Neural crest cell (in vitro differentiated cells): ENCODE measurements at regions not wholly inside any gene's neighbourhood (a gene's known extent, or its start where the extent isn't known, plus 50 kb on each side); places are given as distances from the start of the nearest gene placed in this dataset.
"Not testable (repeated sequence)": the region's sequence is repeated elsewhere in the genome, so short reads cannot be mapped to it uniquely, and the experiment has no call there.

Experiments
- DNase-seq: peaks from one replicate; pipeline ENCODE4 v3.0.0; 2021; ENCODE audit warnings: low read depth, mixed read lengths, low spot score
- H3K27ac Mint-ChIP-seq: one replicate; pipeline ENCODE4 v1.8.0; 2021; ENCODE audit warnings: mild to moderate bottlenecking, mixed read lengths; ENCODE audit not compliant: unreplicated experiment
- H3K27me3 Mint-ChIP-seq: 2 replicates; pipeline ENCODE4 v1.8.0; 2021; ENCODE audit warnings: low read depth, mild to moderate bottlenecking, mixed read lengths
- H3K36me3 Mint-ChIP-seq: 2 replicates; pipeline ENCODE4 v1.8.0; 2021; ENCODE audit warnings: low read depth, mild to moderate bottlenecking, mixed read lengths
- H3K4me1 Mint-ChIP-seq: 2 replicates; pipeline ENCODE4 v1.8.0; 2021; ENCODE audit warnings: mixed read lengths
- H3K4me3 Mint-ChIP-seq: one replicate; pipeline ENCODE4 v1.8.0; 2021; ENCODE audit warnings: mild to moderate bottlenecking, mixed read lengths
- H3K9me3 Mint-ChIP-seq: 2 replicates; pipeline ENCODE4 v1.8.0; 2021; ENCODE audit warnings: mixed read lengths
- CTCF ChIP-seq: fragments of 200-600 bp; sonication (generic); conservative IDR thresholded peaks from 2 replicates; pipeline ENCODE4 v1.5.0; 2021; ENCODE audit warnings: antibody characterized with exemption, mild to moderate bottlenecking

GRCh38 chr18:72973841-72974240 lies 106.1 kb upstream of the NETO1 start:
- Mint-ChIP-seq H3K4me1 (no peaks in the 10 kb centered on the region), H3K27me3 (no peaks in the 10 kb centered on the region), H3K36me3 (no peaks in the 10 kb centered on the region), H3K9me3 (peaks cover 4% of the 10 kb centered on the region), H3K27ac (no peak overlapping the region), H3K4me3 (no peak overlapping the region)
- no peak for TF ChIP-seq CTCF
- DNase-seq = no peak

- no peaks in the 10 kb centered on the region for H3K9me3 Mint-ChIP-seq
- no peak for DNase-seq
- H3K36me3 Mint-ChIP-seq = no peaks in the 10 kb centered on the region
- H3K27me3 Mint-ChIP-seq = peaks cover 3% of the 10 kb centered on the region
- H3K4me1 Mint-ChIP-seq = no peaks in the 10 kb centered on the region
- no peak overlapping the region for H3K4me3 Mint-ChIP-seq
- no peak for TF ChIP-seq CTCF
- H3K27ac Mint-ChIP-seq = no peak overlapping the region
Observed at GRCh38 chr18:72965616-72966015, 97.8 kb upstream of the NETO1 start.

- H3K9me3 Mint-ChIP-seq = peaks cover 16% of the 10 kb centered on the region
- H3K4me3 Mint-ChIP-seq, H3K27ac Mint-ChIP-seq, H3K27me3 Mint-ChIP-seq, H3K4me1 Mint-ChIP-seq, DNase-seq, H3K36me3 Mint-ChIP-seq: not testable (repeated sequence)
Observed at GRCh38 chr18:72958195-72958594, 90.4 kb upstream of the NETO1 start.

DNA sequence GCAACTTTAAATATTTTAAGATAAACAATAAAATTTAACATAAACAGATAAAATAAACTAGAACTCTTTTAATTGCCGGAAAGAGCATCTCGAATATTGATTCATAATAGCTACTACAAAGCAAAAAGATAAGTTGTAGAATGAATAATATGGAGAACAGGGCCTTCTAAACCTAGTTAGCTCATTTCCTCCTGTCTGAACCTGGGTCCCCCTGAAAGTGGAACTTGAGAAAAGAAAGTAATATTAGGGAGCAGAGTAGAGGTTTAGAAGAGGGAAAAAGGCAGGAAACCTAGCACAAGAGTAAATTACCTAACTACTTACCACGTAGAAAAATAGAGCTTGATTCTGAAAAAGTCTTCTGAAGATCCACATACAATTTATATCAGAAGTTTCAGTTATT lies 80.7 kb upstream of the NETO1 start:
- Mint-ChIP-seq H3K9me3 (no peaks in the 10 kb centered on the region), H3K36me3 (no peaks in the 10 kb centered on the region), H3K27me3 (no peaks in the 10 kb centered on the region), H3K4me3 (no peak overlapping the region), H3K27ac (no peak overlapping the region), H3K4me1 (no peaks in the 10 kb centered on the region)
- no peak for DNase-seq
- TF ChIP-seq CTCF = no peak

DNA sequence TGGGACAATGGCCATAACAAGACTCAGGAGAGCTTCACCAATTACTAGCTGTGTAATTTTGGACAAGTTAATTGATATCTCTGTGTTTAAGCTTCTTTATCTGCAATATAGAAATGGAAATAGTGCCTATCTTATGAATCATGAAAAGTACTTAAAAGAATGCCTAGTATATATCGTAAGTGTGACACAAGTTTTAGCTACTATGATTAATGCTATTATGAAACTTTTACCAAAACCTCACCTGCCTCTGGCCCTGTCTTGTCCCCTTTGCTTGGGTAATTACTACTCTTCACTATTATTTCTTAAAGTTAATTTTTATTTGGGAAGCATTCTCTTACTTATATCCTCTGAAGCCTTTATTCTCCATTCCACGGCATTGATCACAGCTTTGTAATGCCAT lies 75.0 kb upstream of the NETO1 start:
- H3K36me3 Mint-ChIP-seq = no peaks in the 10 kb centered on the region
- no peak for DNase-seq
- no peaks in the 10 kb centered on the region for H3K4me1 Mint-ChIP-seq
- TF ChIP-seq CTCF = no peak
- H3K27ac Mint-ChIP-seq = no peak overlapping the region
- no peak overlapping the region for H3K4me3 Mint-ChIP-seq
- no peaks in the 10 kb centered on the region for H3K9me3 Mint-ChIP-seq
- H3K27me3 Mint-ChIP-seq = no peaks in the 10 kb centered on the region

DNA sequence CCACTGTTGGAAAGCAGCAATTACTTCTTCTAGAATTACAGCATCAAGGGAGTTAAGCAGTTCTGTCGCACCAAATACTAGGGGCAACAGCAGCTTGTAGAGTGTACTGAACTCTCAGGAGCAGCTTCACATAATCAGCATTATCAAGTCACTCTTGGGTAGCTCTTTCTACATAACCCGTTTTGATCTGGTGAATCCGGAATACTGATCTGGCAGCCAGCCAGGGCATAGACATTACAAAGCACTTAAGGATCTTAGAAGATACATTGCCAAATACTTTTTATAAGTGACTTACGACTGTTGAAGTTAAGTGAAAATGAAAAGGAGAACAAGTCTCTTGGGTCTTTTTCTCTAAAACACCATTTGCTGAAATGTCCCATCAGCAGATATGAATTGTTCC lies 73.2 kb upstream of the NETO1 start:
- no peaks in the 10 kb centered on the region for H3K27me3 Mint-ChIP-seq
- no peaks in the 10 kb centered on the region for H3K9me3 Mint-ChIP-seq
- no peak for TF ChIP-seq CTCF
- no peak for DNase-seq
- no peak overlapping the region for H3K27ac Mint-ChIP-seq
- H3K4me1 Mint-ChIP-seq = no peaks in the 10 kb centered on the region
- no peak overlapping the region for H3K4me3 Mint-ChIP-seq
- no peaks in the 10 kb centered on the region for H3K36me3 Mint-ChIP-seq
